ENCODE measurements at regions not wholly inside any gene's neighbourhood (a gene's known extent, or its start where the extent isn't known, plus 50 kb on each side); places are given as distances from the start of the nearest gene placed in this dataset.
A peak's percentile ranks its signal among the peaks of the same experiment; 100 is the strongest.

DNA sequence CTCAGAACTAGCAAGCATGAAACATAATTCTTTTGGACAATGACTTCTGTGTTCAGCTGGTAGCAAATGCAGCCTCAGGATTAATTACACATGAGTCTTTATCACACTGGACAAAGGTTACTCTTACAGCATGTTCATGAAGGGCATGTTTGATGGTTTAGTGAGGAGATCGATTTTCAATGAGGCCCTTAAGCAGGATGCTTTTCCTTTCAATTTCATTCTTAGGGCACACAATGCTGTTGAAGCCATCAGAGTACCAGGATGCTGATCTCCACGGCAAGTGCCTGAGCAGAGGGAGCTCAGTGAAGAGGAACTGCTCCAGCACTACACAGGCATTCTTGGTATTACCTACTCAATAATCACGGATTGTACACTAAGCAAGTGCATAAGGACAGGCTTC lies 542.0 kb downstream of the SNAPC1 start:
- ChIA-PET POLR2A (no interaction called here), CTCF (ENCODE audit: low intra/inter-chr PET ratio, low total read pairs) (no interaction called here)
- H3K4me2 ChIP-seq (ENCODE audit: low read depth, low read length): no peak overlapping the region
- no peaks in the 10 kb centered on the region for H4K20me1 ChIP-seq (ENCODE audit: insufficient read depth, low read length)
- no peak overlapping the region for H2AFZ ChIP-seq (ENCODE audit: low read length)
- H3K9me3 ChIP-seq (ENCODE audit: low read length): peaks cover 23% of the 10 kb centered on the region
- H3K27me3 ChIP-seq (ENCODE audit: control insufficient read depth in 1 of 2, insufficient read depth in 2 of 2, low read length in 2 of 2): no peaks in the 10 kb centered on the region
- intact Hi-C loops (cut with micrococcal nuclease; ENCODE audit: unreplicated experiment) (no loop called here), in situ Hi-C loops (cut with HindIII; ENCODE audit: extremely low pct_ligation_motif_present, low pct_unique_long_range_greater_than_20kb) (no loop called here)
- no peak overlapping the region for H3K9ac ChIP-seq (ENCODE audit: insufficient read depth, low read depth, low read length)
- no peak overlapping the region for H3K27ac ChIP-seq (ENCODE audit: extremely low read length, insufficient read depth, low read length)
- TF ChIP-seq, protein P1, sequence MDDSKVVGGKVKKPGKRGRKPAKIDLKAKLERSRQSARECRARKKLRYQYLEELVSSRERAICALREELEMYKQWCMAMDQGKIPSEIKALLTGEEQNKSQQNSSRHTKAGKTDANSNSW (CRISPR knock-in tag; IDR thresholded peaks at IDR 0.05; ENCODE audit: borderline replicate concordance): no peak
- TF ChIP-seq, protein P2, sequence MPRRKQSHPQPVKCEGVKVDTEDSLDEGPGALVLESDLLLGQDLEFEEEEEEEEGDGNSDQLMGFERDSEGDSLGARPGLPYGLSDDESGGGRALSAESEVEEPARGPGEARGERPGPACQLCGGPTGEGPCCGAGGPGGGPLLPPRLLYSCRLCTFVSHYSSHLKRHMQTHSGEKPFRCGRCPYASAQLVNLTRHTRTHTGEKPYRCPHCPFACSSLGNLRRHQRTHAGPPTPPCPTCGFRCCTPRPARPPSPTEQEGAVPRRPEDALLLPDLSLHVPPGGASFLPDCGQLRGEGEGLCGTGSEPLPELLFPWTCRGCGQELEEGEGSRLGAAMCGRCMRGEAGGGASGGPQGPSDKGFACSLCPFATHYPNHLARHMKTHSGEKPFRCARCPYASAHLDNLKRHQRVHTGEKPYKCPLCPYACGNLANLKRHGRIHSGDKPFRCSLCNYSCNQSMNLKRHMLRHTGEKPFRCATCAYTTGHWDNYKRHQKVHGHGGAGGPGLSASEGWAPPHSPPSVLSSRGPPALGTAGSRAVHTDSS (CRISPR knock-in tag; conservative IDR thresholded peaks at IDR 0.05): no peak
- TF ChIP-seq ZNF446 (CRISPR knock-in tag; IDR thresholded peaks at IDR 0.05) (no peak), ONECUT2 (CRISPR knock-in tag; IDR thresholded peaks at IDR 0.05) (peak; percentile 64; the same call in 1 of the 2 replicates), MED8 (CRISPR knock-in tag; IDR thresholded peaks at IDR 0.05; ENCODE audit: insufficient replicate concordance) (no peak)
- TF ChIP-seq, protein P3, sequence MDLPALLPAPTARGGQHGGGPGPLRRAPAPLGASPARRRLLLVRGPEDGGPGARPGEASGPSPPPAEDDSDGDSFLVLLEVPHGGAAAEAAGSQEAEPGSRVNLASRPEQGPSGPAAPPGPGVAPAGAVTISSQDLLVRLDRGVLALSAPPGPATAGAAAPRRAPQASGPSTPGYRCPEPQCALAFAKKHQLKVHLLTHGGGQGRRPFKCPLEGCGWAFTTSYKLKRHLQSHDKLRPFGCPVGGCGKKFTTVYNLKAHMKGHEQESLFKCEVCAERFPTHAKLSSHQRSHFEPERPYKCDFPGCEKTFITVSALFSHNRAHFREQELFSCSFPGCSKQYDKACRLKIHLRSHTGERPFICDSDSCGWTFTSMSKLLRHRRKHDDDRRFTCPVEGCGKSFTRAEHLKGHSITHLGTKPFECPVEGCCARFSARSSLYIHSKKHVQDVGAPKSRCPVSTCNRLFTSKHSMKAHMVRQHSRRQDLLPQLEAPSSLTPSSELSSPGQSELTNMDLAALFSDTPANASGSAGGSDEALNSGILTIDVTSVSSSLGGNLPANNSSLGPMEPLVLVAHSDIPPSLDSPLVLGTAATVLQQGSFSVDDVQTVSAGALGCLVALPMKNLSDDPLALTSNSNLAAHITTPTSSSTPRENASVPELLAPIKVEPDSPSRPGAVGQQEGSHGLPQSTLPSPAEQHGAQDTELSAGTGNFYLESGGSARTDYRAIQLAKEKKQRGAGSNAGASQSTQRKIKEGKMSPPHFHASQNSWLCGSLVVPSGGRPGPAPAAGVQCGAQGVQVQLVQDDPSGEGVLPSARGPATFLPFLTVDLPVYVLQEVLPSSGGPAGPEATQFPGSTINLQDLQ (CRISPR knock-in tag; IDR thresholded peaks at IDR 0.05): no peak
- TF ChIP-seq, protein P4, sequence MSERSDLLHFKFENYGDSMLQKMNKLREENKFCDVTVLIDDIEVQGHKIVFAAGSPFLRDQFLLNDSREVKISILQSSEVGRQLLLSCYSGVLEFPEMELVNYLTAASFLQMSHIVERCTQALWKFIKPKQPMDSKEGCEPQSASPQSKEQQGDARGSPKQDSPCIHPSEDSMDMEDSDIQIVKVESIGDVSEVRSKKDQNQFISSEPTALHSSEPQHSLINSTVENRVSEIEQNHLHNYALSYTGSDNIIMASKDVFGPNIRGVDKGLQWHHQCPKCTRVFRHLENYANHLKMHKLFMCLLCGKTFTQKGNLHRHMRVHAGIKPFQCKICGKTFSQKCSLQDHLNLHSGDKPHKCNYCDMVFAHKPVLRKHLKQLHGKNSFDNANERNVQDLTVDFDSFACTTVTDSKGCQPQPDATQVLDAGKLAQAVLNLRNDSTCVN (CRISPR knock-in tag; IDR thresholded peaks at IDR 0.05; ENCODE audit: borderline replicate concordance): no peak
- TF ChIP-seq, protein P5, sequence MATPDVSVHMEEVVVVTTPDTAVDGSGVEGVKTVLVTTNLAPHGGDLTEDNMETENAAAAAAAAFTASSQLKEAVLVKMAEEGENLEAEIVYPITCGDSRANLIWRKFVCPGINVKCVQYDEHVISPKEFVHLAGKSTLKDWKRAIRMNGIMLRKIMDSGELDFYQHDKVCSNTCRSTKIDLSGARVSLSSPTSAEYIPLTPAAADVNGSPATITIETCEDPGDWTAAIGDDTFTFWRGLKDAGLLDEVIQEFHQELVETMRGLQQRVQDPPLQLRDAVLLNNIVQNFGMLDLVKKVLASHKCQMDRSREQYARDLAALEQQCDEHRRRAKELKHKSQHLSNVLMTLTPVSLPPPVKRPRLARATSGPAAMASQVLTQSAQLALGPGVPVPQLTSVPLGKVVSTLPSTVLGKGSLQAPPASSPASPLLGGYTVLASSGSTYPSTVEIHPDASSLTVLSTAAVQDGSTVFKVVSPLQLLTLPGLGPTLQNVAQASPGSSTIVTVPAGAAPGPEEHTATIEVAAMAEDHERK (CRISPR knock-in tag; IDR thresholded peaks at IDR 0.05; ENCODE audit: low read depth): no peak
- no peaks in the 10 kb centered on the region for H3K36me3 ChIP-seq (replicated peaks in 1 of 2; ENCODE audit: control insufficient read depth in 1 of 2, insufficient read depth in 2 of 2, low read length in 2 of 2)
- H3K4me1 ChIP-seq (ENCODE audit: insufficient read depth, low read length): no peaks in the 10 kb centered on the region
- DNase-seq (ENCODE audit: low spot score) (peak; percentile 1), ATAC-seq (peak; percentile 60), FAIRE-seq (no peak)
- H3K79me2 ChIP-seq (ENCODE audit: insufficient read depth, low read length): no peaks in the 10 kb centered on the region
- WGBS (ENCODE audit: low lambda C conversion rate): 4% methylated on average over 2 of the region's 3 CpGs
- no TSS peak for BruUV-seq (replicated peaks)
- H3K4me3 ChIP-seq (replicated peaks in 1 of 3; ENCODE audit: insufficient read depth in 1 of 3, low read depth in 2 of 3, low read length in 3 of 3): no peak overlapping the region

Data from HepG2 (cell line).